ENCODE measurements at regions not wholly inside any gene's neighbourhood (a gene's known extent, or its start where the extent isn't known, plus 50 kb on each side); places are given as distances from the start of the nearest gene placed in this dataset.
A peak's percentile ranks its signal among the peaks of the same experiment; 100 is the strongest.

- TF ChIP-seq CTCF (IDR thresholded peaks at IDR 0.05): no peak
- no peaks in the 10 kb centered on the region for H3K36me3 ChIP-seq (ENCODE audit: low read depth)
- ATAC-seq (no peak), DNase-seq (peak in 1 of 3 donors; percentile 43)
- intact Hi-C loops (cut with DNase I, micrococcal nuclease): no loop called here
- H3K4me1 ChIP-seq (ENCODE audit: low read depth): peaks cover 16% of the 10 kb centered on the region
- no peak overlapping the region for H3K4me3 ChIP-seq
- no peaks in the 10 kb centered on the region for H3K9me3 ChIP-seq
These were observed 296.0 kb upstream of the DMRT1 start for GRCh38 chr9:545480-545879.

GRCh38 chr9:546235-546634 is 295.3 kb upstream of the DMRT1 start:
- Histone ChIP-seq H3K36me3 (ENCODE audit: low read depth) (no peaks in the 10 kb centered on the region), H3K4me3 (no peak overlapping the region), H3K9me3 (no peaks in the 10 kb centered on the region), H3K4me1 (ENCODE audit: low read depth) (peaks cover 16% of the 10 kb centered on the region)
- DNase-seq (no peak), ATAC-seq (peak; percentile 6)
- intact Hi-C loops (cut with DNase I, micrococcal nuclease): no loop called here
- no peak for TF ChIP-seq CTCF (IDR thresholded peaks at IDR 0.05)

GRCh38 chr9:546797-547223 is 294.7 kb upstream of the DMRT1 start:
- intact Hi-C loops (cut with DNase I, micrococcal nuclease): no loop called here
- DNase-seq (peak in 1 of 3 donors; percentile 36), ATAC-seq (peak; percentile 41)
- no peaks in the 10 kb centered on the region for H3K9me3 ChIP-seq
- no peaks in the 10 kb centered on the region for H3K36me3 ChIP-seq (ENCODE audit: low read depth)
- H3K4me1 ChIP-seq (ENCODE audit: low read depth): peaks cover 16% of the 10 kb centered on the region
- TF ChIP-seq CTCF (IDR thresholded peaks at IDR 0.05): no peak
- no peak overlapping the region for H3K4me3 ChIP-seq

- Histone ChIP-seq H3K4me3 (no peak overlapping the region), H3K4me1 (ENCODE audit: low read depth) (peaks cover 16% of the 10 kb centered on the region), H3K36me3 (ENCODE audit: low read depth) (no peaks in the 10 kb centered on the region), H3K9me3 (no peaks in the 10 kb centered on the region)
- DNase-seq (no peak), ATAC-seq (no peak)
- intact Hi-C loops (cut with DNase I, micrococcal nuclease): no loop called here
- no peak for TF ChIP-seq CTCF (IDR thresholded peaks at IDR 0.05)
These were observed 294.2 kb upstream of the DMRT1 start for GRCh38 chr9:547314-547713.

GRCh38 chr9:549455-549997 is 292.0 kb upstream of the DMRT1 start:
- Histone ChIP-seq H3K4me3 (no peak overlapping the region), H3K36me3 (ENCODE audit: low read depth) (no peaks in the 10 kb centered on the region), H3K4me1 (ENCODE audit: low read depth) (peaks cover 16% of the 10 kb centered on the region), H3K9me3 (no peaks in the 10 kb centered on the region)
- TF ChIP-seq CTCF (IDR thresholded peaks at IDR 0.05): no peak
- DNase-seq (no peak), ATAC-seq (peak; percentile 61)
- intact Hi-C loops (cut with DNase I, micrococcal nuclease): no loop called here

- Histone ChIP-seq H3K4me1 (ENCODE audit: low read depth) (peaks cover 16% of the 10 kb centered on the region), H3K4me3 (no peak overlapping the region), H3K36me3 (ENCODE audit: low read depth) (no peaks in the 10 kb centered on the region), H3K9me3 (no peaks in the 10 kb centered on the region)
- TF ChIP-seq CTCF (IDR thresholded peaks at IDR 0.05): no peak
- DNase-seq (peak in 2 of 3 donors; percentile 53 to 64), ATAC-seq (peak; percentile 80)
- intact Hi-C loops (cut with DNase I, micrococcal nuclease): no loop called here
These were observed 291.2 kb upstream of the DMRT1 start for GRCh38 chr9:550333-550732.
